Hepatocyte (in vitro differentiated cells): ENCODE measurements at regions not wholly inside any gene's neighbourhood (a gene's known extent, or its start where the extent isn't known, plus 50 kb on each side); places are given as distances from the start of the nearest gene placed in this dataset.

Source experiments
- DNase-seq: peaks from one replicate; pipeline ENCODE4 v3.0.0-alpha.2; 2016; ENCODE audit warnings: low spot score
- H2AFZ ChIP-seq: fragments of 200-600 bp; sonication (generic); 2 replicates; pipeline ENCODE4 v1.6.0; 2016; ENCODE audit warnings: antibody characterized with exemption, mild to moderate bottlenecking
- H3K27ac ChIP-seq: fragments of 200-600 bp; sonication (generic); 2 replicates; pipeline ENCODE4 v1.5.1; 2016; ENCODE audit warnings: mild to moderate bottlenecking
- H3K27me3 ChIP-seq: fragments of 200-600 bp; sonication (generic); 2 replicates; pipeline ENCODE4 v1.6.1; 2016
- H3K36me3 ChIP-seq: fragments of 200-600 bp; sonication (generic); replicated peaks from 2 replicates; pipeline ENCODE4 v1.5.1; 2016; ENCODE audit warnings: low read depth; ENCODE audit not compliant: insufficient read depth
- H3K4me1 ChIP-seq: fragments of 200-600 bp; sonication (generic); 2 replicates; pipeline ENCODE4 v1.5.1; 2016; ENCODE audit warnings: mild to moderate bottlenecking, moderate library complexity; ENCODE audit not compliant: insufficient read depth
- H3K4me2 ChIP-seq: fragments of 200-600 bp; sonication (generic); 2 replicates; pipeline ENCODE4 v1.6.0; 2016
- H3K4me3 ChIP-seq: fragments of 200-600 bp; sonication (generic); 2 replicates; pipeline ENCODE4 v1.5.1; 2016; ENCODE audit warnings: mild to moderate bottlenecking
- H3K79me2 ChIP-seq: fragments of 200-600 bp; sonication (generic); 2 replicates; pipeline ENCODE4 v1.6.0; 2017; ENCODE audit warnings: mild to moderate bottlenecking
- H3K9me2 ChIP-seq: fragments of 200-600 bp; sonication (generic); replicated peaks from 2 replicates; pipeline ENCODE4 v1.6.0; 2017; ENCODE audit warnings: mild to moderate bottlenecking; ENCODE audit not compliant: insufficient read depth
- H3K9me3 ChIP-seq: fragments of 200-600 bp; sonication (generic); 2 replicates; pipeline ENCODE4 v1.5.1; 2016; ENCODE audit warnings: low read depth, mild to moderate bottlenecking
- H4K20me1 ChIP-seq: fragments of 200-600 bp; sonication (generic); 2 replicates; pipeline ENCODE4 v1.6.0; 2016; ENCODE audit warnings: mild to moderate bottlenecking; ENCODE audit not compliant: insufficient read depth, poor library complexity, severe bottlenecking
- EZH2 ChIP-seq: fragments of 200-600 bp; sonication (generic); IDR thresholded peaks from 2 replicates; pipeline ENCODE4 v1.6.1; 2016; ENCODE audit warnings: antibody characterized with exemption, mild to moderate bottlenecking, borderline replicate concordance
- EZH2phosphoT487 ChIP-seq: fragments of 200-600 bp; sonication (generic); IDR thresholded peaks from one replicate; pipeline ENCODE4 v1.6.1; 2018; ENCODE audit warnings: antibody characterized with exemption, mild to moderate bottlenecking, low read depth, moderate library complexity; ENCODE audit not compliant: unreplicated experiment, severe bottlenecking
- WGBS: methylation state at CpG from one replicate; pipeline ENCODE4 v1.1.6; 2016; ENCODE audit warnings: low lambda C conversion rate; ENCODE audit errors: missing lambda C conversion rate; 5-methylcytosine and 5-hydroxymethylcytosine counted together
- TF ChIP-seq, protein P1 (sequence below): fragments of 200-600 bp; sonication (generic); IDR thresholded peaks from 2 replicates; pipeline ENCODE4 v1.5.1; 2016; ENCODE audit warnings: antibody characterized with exemption, mild to moderate bottlenecking; ENCODE audit not compliant: poor library complexity

DNA sequence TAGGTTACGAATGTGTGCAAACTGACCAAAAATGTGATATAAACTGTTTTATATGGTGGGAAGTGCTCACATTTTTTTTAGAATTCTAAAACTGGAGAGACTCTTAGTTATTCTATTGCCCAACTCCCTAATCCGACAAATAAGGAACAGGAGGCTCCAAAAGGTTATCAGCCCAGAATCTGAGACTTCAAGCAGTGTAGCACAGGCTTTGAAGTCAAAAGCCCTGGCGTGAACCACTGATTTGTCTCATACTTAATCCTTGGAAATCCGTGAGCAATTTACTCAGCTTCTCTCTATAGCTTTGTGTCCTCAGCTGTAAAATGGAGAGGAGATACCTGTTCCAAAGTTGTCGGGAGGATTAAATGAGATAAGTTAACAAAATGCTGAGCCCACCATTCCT, 368.8 kb upstream of the SASH1 start:
- Histone ChIP-seq H3K9me2 (no peaks in the 10 kb centered on the region), H3K27me3 (no peaks in the 10 kb centered on the region), H3K79me2 (no peaks in the 10 kb centered on the region), H3K9me3 (no peaks in the 10 kb centered on the region), H3K27ac (no peak overlapping the region), H3K4me1 (no peaks in the 10 kb centered on the region), H3K36me3 (no peaks in the 10 kb centered on the region), H4K20me1 (no peaks in the 10 kb centered on the region), H3K4me2 (peak overlapping the region; percentile 9), H2AFZ (no peak overlapping the region), H3K4me3 (no peak overlapping the region)
- TF ChIP-seq EZH2: no peak
- no peak for TF ChIP-seq EZH2phosphoT487
- TF ChIP-seq, protein P1, sequence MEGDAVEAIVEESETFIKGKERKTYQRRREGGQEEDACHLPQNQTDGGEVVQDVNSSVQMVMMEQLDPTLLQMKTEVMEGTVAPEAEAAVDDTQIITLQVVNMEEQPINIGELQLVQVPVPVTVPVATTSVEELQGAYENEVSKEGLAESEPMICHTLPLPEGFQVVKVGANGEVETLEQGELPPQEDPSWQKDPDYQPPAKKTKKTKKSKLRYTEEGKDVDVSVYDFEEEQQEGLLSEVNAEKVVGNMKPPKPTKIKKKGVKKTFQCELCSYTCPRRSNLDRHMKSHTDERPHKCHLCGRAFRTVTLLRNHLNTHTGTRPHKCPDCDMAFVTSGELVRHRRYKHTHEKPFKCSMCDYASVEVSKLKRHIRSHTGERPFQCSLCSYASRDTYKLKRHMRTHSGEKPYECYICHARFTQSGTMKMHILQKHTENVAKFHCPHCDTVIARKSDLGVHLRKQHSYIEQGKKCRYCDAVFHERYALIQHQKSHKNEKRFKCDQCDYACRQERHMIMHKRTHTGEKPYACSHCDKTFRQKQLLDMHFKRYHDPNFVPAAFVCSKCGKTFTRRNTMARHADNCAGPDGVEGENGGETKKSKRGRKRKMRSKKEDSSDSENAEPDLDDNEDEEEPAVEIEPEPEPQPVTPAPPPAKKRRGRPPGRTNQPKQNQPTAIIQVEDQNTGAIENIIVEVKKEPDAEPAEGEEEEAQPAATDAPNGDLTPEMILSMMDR: no peak
- 62% methylated on average over 5 of the region's 5 CpGs for WGBS
- DNase-seq: no peak

DNA sequence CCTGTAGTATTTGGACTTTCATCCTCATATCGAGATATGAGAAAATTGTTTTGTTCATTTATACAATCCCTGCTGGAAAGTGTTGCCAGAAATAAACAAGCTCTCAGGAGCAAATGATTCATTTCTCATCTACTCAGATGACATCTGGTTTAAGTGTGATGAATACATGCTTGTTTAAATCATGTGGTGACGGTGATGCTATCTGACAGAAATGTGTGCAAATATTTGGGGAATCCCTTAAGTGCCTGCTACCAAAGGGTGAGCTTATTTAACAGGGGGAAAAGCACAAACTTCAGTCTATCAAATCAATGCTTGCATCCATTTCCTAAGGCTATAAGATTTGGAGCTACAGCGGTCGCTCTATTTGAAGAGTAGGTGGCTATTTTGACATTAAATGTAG, 368.3 kb upstream of the SASH1 start:
- Histone ChIP-seq H2AFZ (no peak overlapping the region), H4K20me1 (no peaks in the 10 kb centered on the region), H3K4me1 (no peaks in the 10 kb centered on the region), H3K9me3 (no peaks in the 10 kb centered on the region), H3K36me3 (no peaks in the 10 kb centered on the region), H3K27me3 (no peaks in the 10 kb centered on the region), H3K4me3 (no peak overlapping the region), H3K9me2 (no peaks in the 10 kb centered on the region), H3K4me2 (peak overlapping the region; percentile 9), H3K27ac (no peak overlapping the region), H3K79me2 (no peaks in the 10 kb centered on the region)
- TF ChIP-seq EZH2: no peak
- TF ChIP-seq EZH2phosphoT487: no peak
- TF ChIP-seq, protein P1: no peak
- no peak for DNase-seq
- 47% methylated on average over 4 of the region's 4 CpGs for WGBS

DNA sequence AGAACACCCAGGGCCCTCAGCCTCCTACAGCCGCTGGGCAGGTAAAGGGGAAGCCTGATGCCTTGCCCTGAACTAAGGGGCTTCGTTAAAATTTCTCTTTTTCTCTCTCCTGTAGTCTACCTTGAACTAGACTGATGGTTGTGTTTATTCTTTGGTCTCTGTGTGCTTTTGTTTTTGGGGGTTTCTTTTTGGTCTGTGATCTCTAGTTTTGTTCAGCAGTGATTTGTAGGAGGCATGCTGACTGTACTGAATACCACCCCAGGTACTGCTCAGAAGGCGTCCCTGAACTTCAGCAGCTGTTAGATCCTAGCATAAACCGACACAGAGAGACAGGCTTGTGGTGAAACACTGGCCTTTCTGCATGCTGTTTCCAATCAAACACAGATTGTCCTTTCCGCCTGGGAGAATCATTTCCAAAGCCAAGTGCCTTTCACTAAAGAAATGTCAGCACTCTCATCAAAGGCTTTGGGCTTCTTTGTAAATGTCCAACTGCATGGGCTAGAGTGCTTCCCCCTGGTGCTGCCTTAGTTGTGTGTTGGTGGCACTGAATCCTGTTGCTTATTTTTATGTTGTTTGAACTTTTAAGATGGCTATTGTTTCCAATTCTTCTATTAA, 364.7 kb upstream of the SASH1 start:
- Histone ChIP-seq H4K20me1 (no peaks in the 10 kb centered on the region), H3K9me2 (no peaks in the 10 kb centered on the region), H3K27me3 (no peaks in the 10 kb centered on the region), H3K36me3 (no peaks in the 10 kb centered on the region), H3K79me2 (no peaks in the 10 kb centered on the region), H2AFZ (no peak overlapping the region), H3K4me2 (no peak overlapping the region), H3K27ac (no peak overlapping the region), H3K4me1 (peaks cover 5% of the 10 kb centered on the region), H3K9me3 (no peaks in the 10 kb centered on the region), H3K4me3 (no peak overlapping the region)
- TF ChIP-seq EZH2phosphoT487 (no peak), EZH2 (no peak)
- TF ChIP-seq, protein P1: no peak
- 81% methylated on average over 5 of the region's 5 CpGs for WGBS
- no peak for DNase-seq
